ENCODE measurements at regions not wholly inside any gene's neighbourhood (a gene's known extent, or its start where the extent isn't known, plus 50 kb on each side); places are given as distances from the start of the nearest gene placed in this dataset.

DNA sequence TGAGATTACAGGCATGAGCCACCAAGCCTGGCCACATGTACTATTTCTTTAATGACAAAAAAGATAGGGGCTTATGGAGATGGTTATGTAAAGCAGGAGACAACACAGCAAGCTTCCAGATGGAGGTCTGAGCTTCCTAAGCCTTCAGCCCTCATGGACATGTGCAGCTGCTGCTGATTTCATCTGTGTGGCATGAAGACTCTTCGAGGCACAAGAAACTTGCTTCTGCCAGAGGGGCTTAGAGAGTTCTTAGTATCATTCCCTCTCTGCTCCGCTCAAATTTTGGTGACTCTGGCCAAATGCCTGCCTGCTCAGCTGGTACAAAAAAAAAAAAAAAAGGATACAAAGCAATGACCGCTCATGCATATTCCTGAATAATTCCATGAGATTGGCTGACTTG is 552.5 kb downstream of the TYW1 start:
- TF ChIP-seq FOXA1 (IDR thresholded peaks at IDR 0.05) (no peak), FOXA2 (IDR thresholded peaks at IDR 0.05) (no peak), NR2F2 (IDR thresholded peaks at IDR 0.05) (no peak), RAD21 (IDR thresholded peaks at IDR 0.05) (no peak), HNF4A (conservative IDR thresholded peaks at IDR 0.05) (no peak), HNF4G (IDR thresholded peaks at IDR 0.05) (no peak)
- TF ChIP-seq, protein P1, sequence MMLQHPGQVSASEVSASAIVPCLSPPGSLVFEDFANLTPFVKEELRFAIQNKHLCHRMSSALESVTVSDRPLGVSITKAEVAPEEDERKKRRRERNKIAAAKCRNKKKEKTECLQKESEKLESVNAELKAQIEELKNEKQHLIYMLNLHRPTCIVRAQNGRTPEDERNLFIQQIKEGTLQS (IDR thresholded peaks at IDR 0.05): no peak
- TF ChIP-seq, protein P2, sequence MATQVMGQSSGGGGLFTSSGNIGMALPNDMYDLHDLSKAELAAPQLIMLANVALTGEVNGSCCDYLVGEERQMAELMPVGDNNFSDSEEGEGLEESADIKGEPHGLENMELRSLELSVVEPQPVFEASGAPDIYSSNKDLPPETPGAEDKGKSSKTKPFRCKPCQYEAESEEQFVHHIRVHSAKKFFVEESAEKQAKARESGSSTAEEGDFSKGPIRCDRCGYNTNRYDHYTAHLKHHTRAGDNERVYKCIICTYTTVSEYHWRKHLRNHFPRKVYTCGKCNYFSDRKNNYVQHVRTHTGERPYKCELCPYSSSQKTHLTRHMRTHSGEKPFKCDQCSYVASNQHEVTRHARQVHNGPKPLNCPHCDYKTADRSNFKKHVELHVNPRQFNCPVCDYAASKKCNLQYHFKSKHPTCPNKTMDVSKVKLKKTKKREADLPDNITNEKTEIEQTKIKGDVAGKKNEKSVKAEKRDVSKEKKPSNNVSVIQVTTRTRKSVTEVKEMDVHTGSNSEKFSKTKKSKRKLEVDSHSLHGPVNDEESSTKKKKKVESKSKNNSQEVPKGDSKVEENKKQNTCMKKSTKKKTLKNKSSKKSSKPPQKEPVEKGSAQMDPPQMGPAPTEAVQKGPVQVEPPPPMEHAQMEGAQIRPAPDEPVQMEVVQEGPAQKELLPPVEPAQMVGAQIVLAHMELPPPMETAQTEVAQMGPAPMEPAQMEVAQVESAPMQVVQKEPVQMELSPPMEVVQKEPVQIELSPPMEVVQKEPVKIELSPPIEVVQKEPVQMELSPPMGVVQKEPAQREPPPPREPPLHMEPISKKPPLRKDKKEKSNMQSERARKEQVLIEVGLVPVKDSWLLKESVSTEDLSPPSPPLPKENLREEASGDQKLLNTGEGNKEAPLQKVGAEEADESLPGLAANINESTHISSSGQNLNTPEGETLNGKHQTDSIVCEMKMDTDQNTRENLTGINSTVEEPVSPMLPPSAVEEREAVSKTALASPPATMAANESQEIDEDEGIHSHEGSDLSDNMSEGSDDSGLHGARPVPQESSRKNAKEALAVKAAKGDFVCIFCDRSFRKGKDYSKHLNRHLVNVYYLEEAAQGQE (IDR thresholded peaks at IDR 0.05): no peak
- TF ChIP-seq, protein P3, sequence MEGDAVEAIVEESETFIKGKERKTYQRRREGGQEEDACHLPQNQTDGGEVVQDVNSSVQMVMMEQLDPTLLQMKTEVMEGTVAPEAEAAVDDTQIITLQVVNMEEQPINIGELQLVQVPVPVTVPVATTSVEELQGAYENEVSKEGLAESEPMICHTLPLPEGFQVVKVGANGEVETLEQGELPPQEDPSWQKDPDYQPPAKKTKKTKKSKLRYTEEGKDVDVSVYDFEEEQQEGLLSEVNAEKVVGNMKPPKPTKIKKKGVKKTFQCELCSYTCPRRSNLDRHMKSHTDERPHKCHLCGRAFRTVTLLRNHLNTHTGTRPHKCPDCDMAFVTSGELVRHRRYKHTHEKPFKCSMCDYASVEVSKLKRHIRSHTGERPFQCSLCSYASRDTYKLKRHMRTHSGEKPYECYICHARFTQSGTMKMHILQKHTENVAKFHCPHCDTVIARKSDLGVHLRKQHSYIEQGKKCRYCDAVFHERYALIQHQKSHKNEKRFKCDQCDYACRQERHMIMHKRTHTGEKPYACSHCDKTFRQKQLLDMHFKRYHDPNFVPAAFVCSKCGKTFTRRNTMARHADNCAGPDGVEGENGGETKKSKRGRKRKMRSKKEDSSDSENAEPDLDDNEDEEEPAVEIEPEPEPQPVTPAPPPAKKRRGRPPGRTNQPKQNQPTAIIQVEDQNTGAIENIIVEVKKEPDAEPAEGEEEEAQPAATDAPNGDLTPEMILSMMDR (IDR thresholded peaks at IDR 0.05; ENCODE audit: low read depth, low read length, missing input control): no peak
- H3K27me3 ChIP-seq (ENCODE audit: control insufficient read depth in 4 of 4, insufficient read depth in 4 of 4, low read length in 3 of 4): no peaks in the 10 kb centered on the region
- peaks cover 0 to 5% (median 0%) of the 10 kb centered on the region in 4 donors for H3K4me1 ChIP-seq (ENCODE audit: control insufficient read depth in 4 of 4, insufficient read depth in 4 of 4, low read length in 3 of 4)
- no peaks in the 10 kb centered on the region for H3K36me3 ChIP-seq (ENCODE audit: control insufficient read depth in 4 of 4, insufficient read depth in 3 of 4, low read depth in 1 of 4, low read length in 3 of 4)
- DNase-seq (ENCODE audit: low spot score): no peak
- no peak overlapping the region for H3K27ac ChIP-seq (ENCODE audit: low read depth in 1 of 2, low read length in 2 of 2)
- WGBS: 93% methylated on average over 3 of the region's 3 CpGs
- H3K4me3 ChIP-seq (ENCODE audit: low read depth in 1 of 3, low read length in 3 of 3): no peak overlapping the region
- no peak overlapping the region for H3K9ac ChIP-seq (ENCODE audit: low read depth in 1 of 2, low read length in 2 of 2)
- H3K9me3 ChIP-seq (ENCODE audit: control insufficient read depth in 4 of 4, low read length in 3 of 4): no peaks in the 10 kb centered on the region

DNA sequence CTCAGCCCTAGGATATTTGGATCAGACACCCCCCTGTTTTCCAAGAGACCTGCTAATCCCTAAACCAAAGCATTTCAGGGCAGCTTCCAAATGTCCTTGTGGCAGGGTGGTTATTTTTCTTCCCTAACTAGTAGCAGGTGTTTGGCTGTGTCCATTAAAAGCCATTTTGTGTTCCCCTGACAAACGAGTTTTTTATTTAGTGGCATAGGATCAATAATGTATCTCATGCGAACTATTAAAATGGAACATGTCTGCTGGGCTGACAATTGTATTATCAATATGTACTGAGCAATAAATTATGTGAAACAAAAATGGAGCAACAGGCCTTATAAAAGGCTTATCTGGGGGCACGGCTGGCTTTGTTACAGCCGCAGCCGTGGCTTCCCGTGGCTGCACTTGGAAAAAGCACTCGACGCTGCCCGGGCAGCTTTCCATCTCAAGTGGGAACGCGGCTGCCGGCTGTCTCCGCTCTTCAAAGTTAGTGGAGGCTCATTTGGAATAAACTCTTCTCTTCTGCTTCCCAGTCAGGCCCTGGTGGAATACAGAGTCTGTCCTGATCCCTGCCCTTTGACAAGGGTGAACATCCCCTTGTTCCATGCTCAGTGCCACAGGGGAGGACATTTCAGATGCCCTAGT is 554.3 kb downstream of the TYW1 start:
- TF ChIP-seq NR2F2 (IDR thresholded peaks at IDR 0.05): no peak
- no peak for TF ChIP-seq SP1 (IDR thresholded peaks at IDR 0.05)
- TF ChIP-seq FOXA1 (IDR thresholded peaks at IDR 0.05): no peak
- TF ChIP-seq, protein P2 (IDR thresholded peaks at IDR 0.05): no peak
- no peak for TF ChIP-seq HNF4A (conservative IDR thresholded peaks at IDR 0.05)
- no peak for TF ChIP-seq GABPA (IDR thresholded peaks at IDR 0.05 in 1 of 2, conservative IDR thresholded peaks at IDR 0.05 in 1 of 2)
- no peak for TF ChIP-seq FOXA2 (IDR thresholded peaks at IDR 0.05)
- TF ChIP-seq, protein P4, sequence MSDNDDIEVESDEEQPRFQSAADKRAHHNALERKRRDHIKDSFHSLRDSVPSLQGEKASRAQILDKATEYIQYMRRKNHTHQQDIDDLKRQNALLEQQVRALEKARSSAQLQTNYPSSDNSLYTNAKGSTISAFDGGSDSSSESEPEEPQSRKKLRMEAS (IDR thresholded peaks at IDR 0.05): no peak
- TF ChIP-seq, protein P1 (IDR thresholded peaks at IDR 0.05): no peak
- no peak for TF ChIP-seq RAD21 (IDR thresholded peaks at IDR 0.05)
- TF ChIP-seq TAF1 (conservative IDR thresholded peaks at IDR 0.05): no peak
- TF ChIP-seq, protein P5, sequence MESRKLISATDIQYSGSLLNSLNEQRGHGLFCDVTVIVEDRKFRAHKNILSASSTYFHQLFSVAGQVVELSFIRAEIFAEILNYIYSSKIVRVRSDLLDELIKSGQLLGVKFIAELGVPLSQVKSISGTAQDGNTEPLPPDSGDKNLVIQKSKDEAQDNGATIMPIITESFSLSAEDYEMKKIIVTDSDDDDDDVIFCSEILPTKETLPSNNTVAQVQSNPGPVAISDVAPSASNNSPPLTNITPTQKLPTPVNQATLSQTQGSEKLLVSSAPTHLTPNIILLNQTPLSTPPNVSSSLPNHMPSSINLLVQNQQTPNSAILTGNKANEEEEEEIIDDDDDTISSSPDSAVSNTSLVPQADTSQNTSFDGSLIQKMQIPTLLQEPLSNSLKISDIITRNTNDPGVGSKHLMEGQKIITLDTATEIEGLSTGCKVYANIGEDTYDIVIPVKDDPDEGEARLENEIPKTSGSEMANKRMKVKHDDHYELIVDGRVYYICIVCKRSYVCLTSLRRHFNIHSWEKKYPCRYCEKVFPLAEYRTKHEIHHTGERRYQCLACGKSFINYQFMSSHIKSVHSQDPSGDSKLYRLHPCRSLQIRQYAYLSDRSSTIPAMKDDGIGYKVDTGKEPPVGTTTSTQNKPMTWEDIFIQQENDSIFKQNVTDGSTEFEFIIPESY (IDR thresholded peaks at IDR 0.05): no peak
- no peak for TF ChIP-seq HNF4G (IDR thresholded peaks at IDR 0.05)
- TF ChIP-seq RXRA (IDR thresholded peaks at IDR 0.05): no peak
- no peak for TF ChIP-seq YY1 (IDR thresholded peaks at IDR 0.05)
- Histone ChIP-seq H3K9ac (ENCODE audit: low read depth in 1 of 2, low read length in 2 of 2) (no peak overlapping the region), H3K27ac (ENCODE audit: low read depth in 1 of 2, low read length in 2 of 2) (no peak overlapping the region), H3K9me3 (ENCODE audit: control insufficient read depth in 4 of 4, low read length in 3 of 4) (no peaks in the 10 kb centered on the region), H3K36me3 (ENCODE audit: control insufficient read depth in 4 of 4, insufficient read depth in 3 of 4, low read depth in 1 of 4, low read length in 3 of 4) (no peaks in the 10 kb centered on the region), H3K4me1 (ENCODE audit: control insufficient read depth in 4 of 4, insufficient read depth in 4 of 4, low read length in 3 of 4) (peaks cover 0 to 5% (median 0%) of the 10 kb centered on the region in 4 donors), H3K4me3 (ENCODE audit: low read depth in 1 of 3, low read length in 3 of 3) (no peak overlapping the region), H3K27me3 (ENCODE audit: control insufficient read depth in 4 of 4, insufficient read depth in 4 of 4, low read length in 3 of 4) (no peaks in the 10 kb centered on the region)
- no peak for DNase-seq (ENCODE audit: low spot score)
- WGBS: 94% methylated on average over 13 of the region's 13 CpGs
